Astrocyte (in vitro differentiated cells and primary cell): ENCODE measurements at regions not wholly inside any gene's neighbourhood (a gene's known extent, or its start where the extent isn't known, plus 50 kb on each side); places are given as distances from the start of the nearest gene placed in this dataset.

Experiments
- DNase-seq: peaks from one replicate; pipeline ENCODE4 v3.0.0-alpha.2; 2010; ENCODE audit warnings: low read depth
- FAIRE-seq: peaks from 2 replicates; lab custom pipeline; 2011; peaks lifted over from hg19 to GRCh38; lab: Jason Lieb, UNC
- H2AFZ ChIP-seq: 2 replicates; pipeline ENCODE4 v1.6.0; 2012; ENCODE audit warnings: low read depth, low read length, inconsistent platforms
- H3K27ac ChIP-seq: 2 replicates; pipeline ENCODE4 v1.5.1; 2011; ENCODE audit warnings: low read depth, low read length, inconsistent platforms
- H3K27me3 ChIP-seq: 2 replicates; pipeline ENCODE4 v1.6.0; 2011; ENCODE audit warnings: low read length, inconsistent platforms; ENCODE audit not compliant: insufficient read depth
- H3K36me3 ChIP-seq: 2 replicates; pipeline ENCODE4 v1.5.1; 2011; ENCODE audit warnings: low read length, inconsistent platforms; ENCODE audit not compliant: insufficient read depth
- H3K4me1 ChIP-seq: 2 replicates; pipeline ENCODE4 v1.5.1; 2011; ENCODE audit warnings: low read length, inconsistent platforms; ENCODE audit not compliant: insufficient read depth
- H3K4me2 ChIP-seq: 2 replicates; pipeline ENCODE4 v1.6.0; 2012; ENCODE audit warnings: low read length, inconsistent platforms
- H3K4me3 ChIP-seq: 2 replicates; pipeline ENCODE4 v1.5.1; 2011; ENCODE audit warnings: low read depth, mild to moderate bottlenecking, low read length, inconsistent platforms; ENCODE audit not compliant: insufficient read depth
- H3K79me2 ChIP-seq: 2 replicates; pipeline ENCODE4 v1.6.0; 2012; ENCODE audit warnings: mild to moderate bottlenecking, low read length, inconsistent platforms; ENCODE audit not compliant: insufficient read depth
- H3K9ac ChIP-seq: 2 replicates; pipeline ENCODE4 v1.6.0; 2012; ENCODE audit warnings: mild to moderate bottlenecking, low read length, inconsistent platforms
- H3K9me3 ChIP-seq: 2 replicates; pipeline ENCODE4 v1.5.1; 2012; ENCODE audit warnings: low read depth, mild to moderate bottlenecking, low read length, inconsistent platforms; ENCODE audit not compliant: insufficient read depth
- H4K20me1 ChIP-seq: 2 replicates; pipeline ENCODE4 v1.6.0; 2012; ENCODE audit warnings: low read length, inconsistent platforms; ENCODE audit not compliant: insufficient read depth
- H3K27ac Mint-ChIP-seq: one replicate; pipeline ENCODE4 v1.8.0; 2021; ENCODE audit warnings: mild to moderate bottlenecking, mixed read lengths; ENCODE audit not compliant: unreplicated experiment
- H3K27me3 Mint-ChIP-seq: one replicate; pipeline ENCODE4 v1.8.0; 2021; ENCODE audit warnings: low read depth, mixed read lengths; ENCODE audit not compliant: unreplicated experiment
- H3K36me3 Mint-ChIP-seq: one replicate; pipeline ENCODE4 v1.8.0; 2021; ENCODE audit warnings: low read depth, mixed read lengths; ENCODE audit not compliant: unreplicated experiment
- H3K4me1 Mint-ChIP-seq: one replicate; pipeline ENCODE4 v1.8.0; 2021; ENCODE audit warnings: low read depth, mixed read lengths; ENCODE audit not compliant: unreplicated experiment
- H3K4me3 Mint-ChIP-seq: one replicate; pipeline ENCODE4 v1.8.0; 2021; ENCODE audit warnings: mild to moderate bottlenecking, moderate library complexity, mixed read lengths; ENCODE audit not compliant: unreplicated experiment
- H3K9me3 Mint-ChIP-seq: one replicate; pipeline ENCODE4 v1.8.0; 2021; ENCODE audit warnings: mild to moderate bottlenecking, mixed read lengths; ENCODE audit not compliant: unreplicated experiment
- EZH2 ChIP-seq: IDR thresholded peaks from 2 replicates; pipeline ENCODE4 v1.6.1; 2012; ENCODE audit warnings: mild to moderate bottlenecking, low read length, inconsistent platforms; ENCODE audit not compliant: insufficient read depth
- TF ChIP-seq, protein P1 (sequence below): IDR thresholded peaks from 2 replicates; pipeline ENCODE4 v1.5.1; 2011; ENCODE audit warnings: low read depth, mild to moderate bottlenecking, inconsistent platforms, low read length, moderate library complexity; ENCODE audit not compliant: insufficient read depth

DNA sequence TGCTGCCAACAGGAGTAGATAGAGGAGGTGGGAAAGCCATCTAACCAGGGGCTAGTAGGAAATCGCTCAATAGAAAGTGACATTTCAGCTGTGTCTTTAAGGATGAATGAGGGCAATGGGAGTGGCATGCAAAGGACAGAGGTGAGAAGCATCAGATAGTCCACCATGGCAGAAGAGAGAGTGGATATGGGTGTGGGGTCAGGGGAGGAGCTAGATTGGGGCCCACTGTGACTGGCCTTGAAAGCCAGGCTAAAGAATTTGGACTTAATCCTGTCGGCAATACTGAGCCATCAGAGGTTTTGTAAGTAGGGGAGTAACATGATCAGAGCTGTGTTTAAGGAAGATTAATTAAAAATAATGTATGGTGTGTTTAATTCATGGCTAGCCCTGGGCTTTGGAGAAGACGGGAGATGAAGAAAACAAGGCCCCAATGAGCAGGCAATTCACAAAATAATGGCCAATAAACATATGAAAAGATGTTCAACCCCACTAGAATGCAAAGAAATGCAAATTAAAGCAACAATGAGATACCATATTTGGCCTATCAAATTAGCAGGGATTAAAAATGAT, 98.1 kb upstream of the PJA1 start:
- H3K9ac ChIP-seq, result no peak overlapping the region
- Mint-ChIP-seq H3K4me1 (peaks cover 5% of the 10 kb centered on the region), H3K4me3 (no peak overlapping the region), H3K27me3 (peaks cover 56% of the 10 kb centered on the region), H3K36me3 (no peaks in the 10 kb centered on the region), H3K9me3 (peaks cover 5% of the 10 kb centered on the region), H3K27ac (no peak overlapping the region)
- no peak for FAIRE-seq
- no peaks in the 10 kb centered on the region for H3K4me1 ChIP-seq
- H3K79me2 ChIP-seq, result no peaks in the 10 kb centered on the region
- no peak for DNase-seq
- no peak overlapping the region for H3K4me2 ChIP-seq
- no peaks in the 10 kb centered on the region for H3K9me3 ChIP-seq
- no peak overlapping the region for H3K4me3 ChIP-seq
- no peaks in the 10 kb centered on the region for H3K27me3 ChIP-seq
- no peaks in the 10 kb centered on the region for H4K20me1 ChIP-seq
- no peak overlapping the region for H2AFZ ChIP-seq
- no peak for TF ChIP-seq EZH2
- TF ChIP-seq, protein P1, sequence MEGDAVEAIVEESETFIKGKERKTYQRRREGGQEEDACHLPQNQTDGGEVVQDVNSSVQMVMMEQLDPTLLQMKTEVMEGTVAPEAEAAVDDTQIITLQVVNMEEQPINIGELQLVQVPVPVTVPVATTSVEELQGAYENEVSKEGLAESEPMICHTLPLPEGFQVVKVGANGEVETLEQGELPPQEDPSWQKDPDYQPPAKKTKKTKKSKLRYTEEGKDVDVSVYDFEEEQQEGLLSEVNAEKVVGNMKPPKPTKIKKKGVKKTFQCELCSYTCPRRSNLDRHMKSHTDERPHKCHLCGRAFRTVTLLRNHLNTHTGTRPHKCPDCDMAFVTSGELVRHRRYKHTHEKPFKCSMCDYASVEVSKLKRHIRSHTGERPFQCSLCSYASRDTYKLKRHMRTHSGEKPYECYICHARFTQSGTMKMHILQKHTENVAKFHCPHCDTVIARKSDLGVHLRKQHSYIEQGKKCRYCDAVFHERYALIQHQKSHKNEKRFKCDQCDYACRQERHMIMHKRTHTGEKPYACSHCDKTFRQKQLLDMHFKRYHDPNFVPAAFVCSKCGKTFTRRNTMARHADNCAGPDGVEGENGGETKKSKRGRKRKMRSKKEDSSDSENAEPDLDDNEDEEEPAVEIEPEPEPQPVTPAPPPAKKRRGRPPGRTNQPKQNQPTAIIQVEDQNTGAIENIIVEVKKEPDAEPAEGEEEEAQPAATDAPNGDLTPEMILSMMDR, result no peak
- H3K36me3 ChIP-seq, result no peaks in the 10 kb centered on the region
- no peak overlapping the region for H3K27ac ChIP-seq

DNA sequence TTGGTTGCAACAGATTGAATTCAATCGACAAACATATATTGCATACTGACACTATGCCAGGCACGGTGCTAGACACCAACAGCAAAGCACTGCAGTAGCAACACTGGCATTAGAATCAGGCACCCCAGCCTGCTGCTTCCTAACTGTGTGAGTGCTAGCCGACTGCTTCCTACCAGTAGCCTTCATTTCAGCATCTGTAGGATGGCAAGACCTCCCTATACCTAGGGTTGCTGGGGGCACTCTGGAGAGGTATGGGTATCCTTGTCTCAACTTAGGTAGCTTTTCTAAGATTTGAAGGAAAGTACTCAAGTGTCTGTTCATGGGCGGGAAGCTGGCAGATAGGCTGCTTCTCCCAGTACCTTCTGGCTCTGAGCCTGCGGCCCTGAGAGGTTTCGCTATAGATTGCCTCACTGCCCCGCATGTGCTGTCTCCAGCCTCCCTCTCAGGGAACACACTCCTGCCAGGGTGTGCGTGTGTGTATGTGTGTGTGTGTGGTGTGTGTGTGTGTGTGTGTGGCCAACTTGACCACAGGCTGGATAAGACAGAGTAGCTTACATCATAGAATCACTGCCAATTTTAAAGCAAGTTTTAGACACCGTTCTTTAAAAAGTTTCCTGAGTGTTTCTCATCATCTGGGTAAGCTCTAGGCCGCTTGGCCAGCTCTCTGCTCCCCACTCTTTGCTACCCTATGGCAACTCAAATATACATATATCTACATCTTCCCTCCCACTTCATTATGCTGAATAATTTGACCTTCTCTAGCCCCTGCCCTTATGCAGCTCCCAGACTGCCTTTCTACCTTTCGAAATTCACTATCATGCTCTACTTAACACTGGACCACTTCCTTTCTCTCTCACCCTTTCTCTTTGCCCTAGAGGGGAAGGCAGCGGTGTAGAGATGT, 97.0 kb upstream of the PJA1 start:
- H3K4me3 ChIP-seq, result no peak overlapping the region

More for the DNA sequence above, 97.0 kb upstream of the PJA1 start:
- no peaks in the 10 kb centered on the region for H3K4me1 ChIP-seq
- no peaks in the 10 kb centered on the region for H3K36me3 Mint-ChIP-seq
- H2AFZ ChIP-seq, result no peak overlapping the region
- H3K27me3 ChIP-seq, result no peaks in the 10 kb centered on the region
- H3K9me3 Mint-ChIP-seq, result peaks cover 5% of the 10 kb centered on the region
- no peak overlapping the region for H3K4me2 ChIP-seq
- no peak for TF ChIP-seq EZH2
- TF ChIP-seq, protein P1, result no peak
- peaks cover 5% of the 10 kb centered on the region for H3K4me1 Mint-ChIP-seq
- no peak overlapping the region for H3K9ac ChIP-seq
- peaks cover 56% of the 10 kb centered on the region for H3K27me3 Mint-ChIP-seq
- no peaks in the 10 kb centered on the region for H3K9me3 ChIP-seq
- H3K27ac Mint-ChIP-seq, result no peak overlapping the region
- no peak overlapping the region for H3K27ac ChIP-seq
- no peaks in the 10 kb centered on the region for H3K79me2 ChIP-seq
- no peaks in the 10 kb centered on the region for H3K36me3 ChIP-seq
- no peaks in the 10 kb centered on the region for H4K20me1 ChIP-seq
- DNase-seq, result peak; percentile 38
- H3K4me3 Mint-ChIP-seq, result no peak overlapping the region
- FAIRE-seq, result no peak
